Tibial artery (tissue), 4 donors: ENCODE measurements at regions not wholly inside any gene's neighbourhood (a gene's known extent, or its start where the extent isn't known, plus 50 kb on each side); places are given as distances from the start of the nearest gene placed in this dataset.

Experiments
- DNase-seq, 2 donors: peaks; one replicate each; pipeline ENCODE4 v3.0.0-alpha.2; 2019
- H3K27ac ChIP-seq, 2 donors: fragments of 200-600 bp; sonication (generic) in 1 of 2; 1 replicate in 1 of 2; 2 replicates in 1 of 2; pipeline ENCODE4 v1.5.1; 2018 to 2019; ENCODE audit warnings: mild to moderate bottlenecking in 1 of 2
- H3K27me3 ChIP-seq, 2 donors: fragments of 200-600 bp; sonication (generic) in 1 of 2; one replicate each; pipeline versions ENCODE4 v1.5.1 to v1.6.0; 2016 to 2019
- H3K36me3 ChIP-seq, 3 donors: fragments of 200-600 bp; sonication (generic) in 2 of 3; one replicate each; pipeline ENCODE4 v1.5.1; 2016 to 2019; ENCODE audit warnings: mild to moderate bottlenecking in 2 of 3
- H3K4me1 ChIP-seq, 4 donors: fragments of 200-600 bp; sonication (generic) in 2 of 4; 1 replicate in 3 of 4; 2 replicates in 1 of 4; pipeline ENCODE4 v1.5.1; 2016 to 2019
- H3K4me3 ChIP-seq, 2 donors: fragments of 200-600 bp; sonication (generic) in 1 of 2; 1 replicate in 1 of 2; 2 replicates in 1 of 2; pipeline ENCODE4 v1.5.1; 2018 to 2019; ENCODE audit warnings: mild to moderate bottlenecking in 2 of 2
- H3K9me3 ChIP-seq, 3 donors: fragments of 200-600 bp; sonication (generic) in 1 of 3; one replicate each; pipeline ENCODE4 v1.5.1; 2016 to 2019
- CTCF ChIP-seq, 2 experiments: fragments of 200-600 bp in 1 of 2; fragments of 450-650 bp in 1 of 2; IDR thresholded peaks; one replicate each; pipeline ENCODE4 v1.5.1; 2017 to 2019; ENCODE audit warnings: antibody characterized with exemption in 2 of 2, mild to moderate bottlenecking in 1 of 2, moderate library complexity in 1 of 2
- intact Hi-C: fragments of 100-400 bp; cut with DNase I; formaldehyde crosslinking; loops from one replicate; pipeline ENCODE4 v1.15.0; 2023; ENCODE audit warnings: low total_unique reads

GRCh38 chr15:35627696-35628095, 81.7 kb upstream of the DPH6 start:
- no peaks in the 10 kb centered on the region for H3K36me3 ChIP-seq
- H3K27me3 ChIP-seq: no peaks in the 10 kb centered on the region
- intact Hi-C loops: no loop called here
- H3K9me3 ChIP-seq: no peaks in the 10 kb centered on the region
- no peak for DNase-seq
- no peak overlapping the region for H3K27ac ChIP-seq
- no peak for TF ChIP-seq CTCF (IDR thresholded peaks at IDR 0.05)
- no peak overlapping the region for H3K4me3 ChIP-seq
- H3K4me1 ChIP-seq: peaks cover 0 to 35% (median 14%) of the 10 kb centered on the region in 4 donors

DNA sequence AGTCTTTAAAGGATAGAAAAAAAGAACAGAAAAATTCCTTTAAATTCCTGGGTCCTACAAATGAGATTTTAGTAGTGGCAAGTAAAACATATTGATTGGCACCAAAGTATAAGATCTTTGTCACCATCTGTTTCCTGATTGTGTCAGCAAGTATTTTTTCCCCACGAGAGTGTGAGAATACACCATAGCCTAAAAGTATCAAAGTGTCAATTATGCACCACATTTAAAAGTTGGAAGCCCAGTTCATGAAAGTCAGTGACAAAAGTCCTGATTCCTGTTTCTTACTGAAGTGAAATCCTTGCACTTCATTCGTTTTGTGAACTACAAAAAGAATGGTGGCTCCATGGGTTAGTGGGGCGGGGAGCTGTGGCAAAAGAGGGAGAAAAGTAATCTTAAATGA, 83.8 kb upstream of the DPH6 start:
- H3K36me3 ChIP-seq: no peaks in the 10 kb centered on the region
- H3K4me1 ChIP-seq: peaks cover 0 to 23% (median 14%) of the 10 kb centered on the region in 4 donors
- intact Hi-C loops: no loop called here
- no peak overlapping the region for H3K4me3 ChIP-seq
- no peak for DNase-seq
- H3K27me3 ChIP-seq: no peaks in the 10 kb centered on the region
- TF ChIP-seq CTCF (IDR thresholded peaks at IDR 0.05): no peak
- H3K27ac ChIP-seq: no peak overlapping the region
- no peaks in the 10 kb centered on the region for H3K9me3 ChIP-seq

DNA sequence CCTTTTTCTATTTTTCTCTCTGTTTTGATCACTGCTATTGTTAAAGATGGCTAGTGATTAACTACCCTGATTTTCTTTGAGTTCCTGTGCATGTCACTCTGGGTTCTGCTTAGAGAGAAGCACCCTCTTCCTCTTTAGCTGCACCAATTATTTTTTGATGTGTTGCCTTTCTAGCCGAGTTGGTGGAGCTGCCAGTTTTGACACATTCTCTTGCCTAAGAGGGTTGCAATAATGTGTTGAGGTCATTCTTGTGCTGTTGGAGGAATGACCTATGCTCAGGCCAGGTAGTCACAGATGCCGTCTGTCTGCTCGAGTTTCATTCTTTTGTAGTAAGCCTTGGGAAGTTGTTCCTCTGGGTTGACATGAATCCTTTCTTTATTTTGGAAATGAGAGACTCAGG, 84.6 kb upstream of the DPH6 start:
- Histone ChIP-seq H3K27me3 (no peaks in the 10 kb centered on the region), H3K4me3 (no peak overlapping the region), H3K4me1 (peaks cover 0 to 16% (median 12%) of the 10 kb centered on the region in 4 donors), H3K9me3 (no peaks in the 10 kb centered on the region), H3K36me3 (no peaks in the 10 kb centered on the region), H3K27ac (no peak overlapping the region)
- peak in 1 of 2 donors; percentile 27 for DNase-seq
- no peak for TF ChIP-seq CTCF (IDR thresholded peaks at IDR 0.05)
- intact Hi-C loops: no loop called here

DNA sequence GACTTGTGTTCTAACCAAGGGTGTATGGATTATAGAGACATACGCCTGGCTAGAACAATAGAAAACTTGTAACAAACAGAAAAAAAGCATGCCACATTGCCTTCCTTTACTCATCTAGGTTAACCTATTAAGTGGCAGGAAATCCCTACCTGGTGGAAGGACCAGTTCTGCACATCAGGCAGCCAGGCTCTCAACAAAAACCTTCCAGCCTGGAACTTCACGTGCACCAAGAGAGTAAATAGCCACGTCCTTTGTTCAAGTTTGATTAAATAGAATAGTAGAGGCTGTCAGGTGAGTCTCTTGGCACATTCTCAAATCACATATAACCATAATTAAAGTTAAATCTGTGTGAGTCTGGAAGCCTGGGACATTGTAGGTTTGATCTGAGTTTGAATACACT, 85.0 kb upstream of the DPH6 start:
- H3K9me3 ChIP-seq: no peaks in the 10 kb centered on the region
- intact Hi-C loops: no loop called here
- DNase-seq: no peak
- no peak overlapping the region for H3K4me3 ChIP-seq
- H3K4me1 ChIP-seq: peaks cover 0 to 12% (median 10%) of the 10 kb centered on the region in 4 donors
- no peaks in the 10 kb centered on the region for H3K27me3 ChIP-seq
- H3K36me3 ChIP-seq: no peaks in the 10 kb centered on the region
- no peak for TF ChIP-seq CTCF (IDR thresholded peaks at IDR 0.05)
- no peak overlapping the region for H3K27ac ChIP-seq

DNA sequence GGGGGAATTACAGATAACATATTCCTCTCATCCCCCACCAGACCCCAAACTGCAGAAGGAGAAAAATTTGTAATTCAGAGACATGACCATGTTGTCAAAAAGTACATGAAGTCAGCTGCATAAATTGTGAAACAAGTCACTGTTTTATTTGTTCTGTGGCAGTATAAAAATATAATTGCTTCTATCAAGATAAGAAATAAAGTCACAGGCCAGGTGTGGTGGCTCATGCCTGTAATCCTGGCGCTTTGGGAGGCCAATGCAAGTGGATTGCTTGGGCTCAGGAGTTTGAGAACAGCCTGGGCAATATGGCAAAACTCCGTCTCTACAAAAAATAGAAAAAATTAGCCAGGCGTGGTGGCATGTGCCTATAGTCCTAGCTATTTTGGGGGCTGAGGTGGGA, 87.7 kb upstream of the DPH6 start:
- no peaks in the 10 kb centered on the region for H3K4me1 ChIP-seq
- intact Hi-C loops: no loop called here
- TF ChIP-seq CTCF (IDR thresholded peaks at IDR 0.05): no peak
- no peak for DNase-seq
- no peaks in the 10 kb centered on the region for H3K36me3 ChIP-seq
- no peaks in the 10 kb centered on the region for H3K9me3 ChIP-seq
- no peak overlapping the region for H3K4me3 ChIP-seq
- H3K27me3 ChIP-seq: no peaks in the 10 kb centered on the region
- H3K27ac ChIP-seq: no peak overlapping the region

DNA sequence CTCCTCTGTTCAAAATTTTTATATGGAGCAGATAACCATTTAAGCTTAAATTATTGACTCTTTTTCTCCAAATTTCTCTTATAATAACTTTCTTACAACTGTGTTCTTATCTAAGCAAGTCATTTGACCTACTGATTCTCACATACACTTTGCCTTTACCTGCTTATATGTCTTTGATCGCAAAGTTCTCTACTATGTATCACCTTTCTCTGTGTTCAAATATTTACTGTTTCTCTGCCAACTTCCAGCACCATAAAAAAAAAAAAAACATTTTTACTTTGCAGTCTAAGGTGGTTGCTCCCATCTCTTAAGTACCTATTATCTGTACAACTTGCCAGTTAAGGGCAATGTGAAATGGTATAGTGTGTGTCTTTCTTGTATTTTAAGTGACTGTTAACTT, 100.8 kb upstream of the DPH6 start:
- no peaks in the 10 kb centered on the region for H3K4me1 ChIP-seq
- no peak overlapping the region for H3K4me3 ChIP-seq
- TF ChIP-seq CTCF (IDR thresholded peaks at IDR 0.05): no peak
- intact Hi-C loops: no loop called here
- H3K27ac ChIP-seq: no peak overlapping the region
- no peak for DNase-seq
- H3K27me3 ChIP-seq: no peaks in the 10 kb centered on the region
- no peaks in the 10 kb centered on the region for H3K36me3 ChIP-seq
- H3K9me3 ChIP-seq: peaks cover 0 to 15% (median 0%) of the 10 kb centered on the region in 3 donors
